ENCODE measurements at regions not wholly inside any gene's neighbourhood (a gene's known extent, or its start where the extent isn't known, plus 50 kb on each side); places are given as distances from the start of the nearest gene placed in this dataset.
"Not testable (repeated sequence)": the region's sequence is repeated elsewhere in the genome, so short reads cannot be mapped to it uniquely, and the experiment has no call there.

GRCh38 chrX:128606357-128606756 is 554.2 kb upstream of the ACTRT1 start:
- H3K9me3 Mint-ChIP-seq (ENCODE audit: insufficient read depth); H4K20me1 ChIP-seq (ENCODE audit: control insufficient read depth, insufficient read depth, low read length, poor library complexity, severe bottlenecking); H3K79me2 ChIP-seq (ENCODE audit: control insufficient read depth, insufficient read depth, low read length); DNase-seq; intact Hi-C loops (cut with micrococcal nuclease); H3K36me3 ChIP-seq (replicated peaks in 1 of 2; ENCODE audit: control extremely low read depth in 1 of 2, control insufficient read depth in 1 of 2, extremely low read depth in 1 of 2, insufficient read depth in 2 of 2, low read length in 1 of 2); POLR2A ChIA-PET; H3K9me3 ChIP-seq (ENCODE audit: control extremely low read depth in 1 of 3, control insufficient read depth in 2 of 3, insufficient read depth in 1 of 3, low read length in 2 of 3); H3K4me1 ChIP-seq (ENCODE audit: control insufficient read depth in 2 of 2, insufficient read depth in 2 of 2, low read length in 2 of 2); H3K4me2 ChIP-seq (replicated peaks; ENCODE audit: low read depth, low read length, poor library complexity, severe bottlenecking); H3K27ac ChIP-seq (ENCODE audit: low read length in 2 of 2); H3K9ac ChIP-seq (ENCODE audit: low read length); H3K27ac Mint-ChIP-seq; H3K27me3 Mint-ChIP-seq; H3K4me3 ChIP-seq (ENCODE audit: control extremely low read depth in 1 of 5, extremely low read depth in 1 of 5, insufficient read depth in 1 of 5, low read depth in 2 of 5, low read length in 4 of 5); H3K4me1 Mint-ChIP-seq; H3K27me3 ChIP-seq (replicated peaks in 1 of 4; ENCODE audit: control extremely low read depth in 1 of 4, control insufficient read depth in 3 of 4, insufficient read depth in 4 of 4, low read length in 3 of 4); ATAC-seq (ENCODE audit: low read depth); H3K4me3 Mint-ChIP-seq; H2AFZ ChIP-seq (ENCODE audit: insufficient read depth, low read depth, low read length, poor library complexity, severe bottlenecking); CTCF ChIA-PET: not testable (repeated sequence)
- WGBS (ENCODE audit: insufficient coverage) = 63% methylated on average over 9 of the region's 31 CpGs

GRCh38 chrX:128601706-128602105 is 549.5 kb upstream of the ACTRT1 start:
- TF ChIP-seq CTCF (IDR thresholded peaks at IDR 0.05) (no peak), EZH2 (IDR thresholded peaks at IDR 0.05; ENCODE audit: borderline replicate concordance, insufficient read depth, low read depth, low read length, poor library complexity, severe bottlenecking) (no peak)
- Histone ChIP-seq H3K9ac (ENCODE audit: low read length) (no peak overlapping the region), H3K4me1 (ENCODE audit: control insufficient read depth in 2 of 2, insufficient read depth in 2 of 2, low read length in 2 of 2) (no peaks in the 10 kb centered on the region), H2AFZ (ENCODE audit: insufficient read depth, low read depth, low read length, poor library complexity, severe bottlenecking) (no peak overlapping the region), H3K27ac (ENCODE audit: low read length in 2 of 2) (no peak overlapping the region), H3K4me3 (ENCODE audit: control extremely low read depth in 1 of 5, extremely low read depth in 1 of 5, insufficient read depth in 1 of 5, low read depth in 2 of 5, low read length in 4 of 5) (no peak overlapping the region), H3K27me3 (replicated peaks in 1 of 4; ENCODE audit: control extremely low read depth in 1 of 4, control insufficient read depth in 3 of 4, insufficient read depth in 4 of 4, low read length in 3 of 4) (no peaks in the 10 kb centered on the region), H3K9me3 (ENCODE audit: control extremely low read depth in 1 of 3, control insufficient read depth in 2 of 3, insufficient read depth in 1 of 3, low read length in 2 of 3) (no peaks in the 10 kb centered on the region), H3K79me2 (ENCODE audit: control insufficient read depth, insufficient read depth, low read length) (no peaks in the 10 kb centered on the region), H3K4me2 (replicated peaks; ENCODE audit: low read depth, low read length, poor library complexity, severe bottlenecking) (no peak overlapping the region), H4K20me1 (ENCODE audit: control insufficient read depth, insufficient read depth, low read length, poor library complexity, severe bottlenecking) (no peaks in the 10 kb centered on the region), H3K36me3 (replicated peaks in 1 of 2; ENCODE audit: control extremely low read depth in 1 of 2, control insufficient read depth in 1 of 2, extremely low read depth in 1 of 2, insufficient read depth in 2 of 2, low read length in 1 of 2) (no peaks in the 10 kb centered on the region)
- Mint-ChIP-seq H3K4me1 (no peaks in the 10 kb centered on the region), H3K4me3 (no peak overlapping the region), H3K27ac (no peak overlapping the region), H3K27me3 (no peaks in the 10 kb centered on the region), H3K9me3 (ENCODE audit: insufficient read depth) (no peaks in the 10 kb centered on the region)
- POLR2A ChIA-PET = no interaction called here
- intact Hi-C loops (cut with micrococcal nuclease) = no loop called here
- no CpG with 5 or more reads among the region's 2 CpGs for WGBS (ENCODE audit: insufficient coverage)
- no peak for DNase-seq
- CTCF ChIA-PET = no interaction called here
- no peak for ATAC-seq (ENCODE audit: low read depth)
